HepG2 (cell line): ENCODE measurements at regions not wholly inside any gene's neighbourhood (a gene's known extent, or its start where the extent isn't known, plus 50 kb on each side); places are given as distances from the start of the nearest gene placed in this dataset.

Experiments
- AKAP8 ChIP-seq: sonication (generic); formaldehyde crosslinking; IDR thresholded peaks from 2 replicates; pipeline ENCODE4 v1.5.1; 2020; ENCODE audit warnings: mild to moderate bottlenecking, missing genetic modification reagents
- CBFB ChIP-seq: sonication (generic); formaldehyde crosslinking; IDR thresholded peaks from 2 replicates; pipeline ENCODE4 v1.4.0; 2020; ENCODE audit warnings: missing genetic modification reagents
- CHD2 ChIP-seq: IDR thresholded peaks from 2 replicates; pipeline ENCODE4 v1.6.1; 2011; ENCODE audit warnings: low read depth, low read length, improper control_type of control experiment
- MBD4 ChIP-seq: IDR thresholded peaks from 2 replicates; pipeline ENCODE4 v1.6.1; 2012; ENCODE audit warnings: low read length, inconsistent platforms, borderline replicate concordance
- SOX6 ChIP-seq, 2 experiments: fragments of 450-650 bp in 1 of 2; sonication (generic) in 1 of 2; formaldehyde crosslinking in 1 of 2; IDR thresholded peaks; 2 replicates each; pipeline versions ENCODE4 v1.4.0 to v1.6.1; 2017 to 2020; ENCODE audit warnings: antibody characterized with exemption in 1 of 2, mild to moderate bottlenecking in 1 of 2, missing genetic modification reagents in 1 of 2
- ZNF292 ChIP-seq: sonication (generic); formaldehyde crosslinking; IDR thresholded peaks from 2 replicates; pipeline ENCODE4 v1.8.1; 2022; ENCODE audit warnings: mild to moderate bottlenecking, low read depth, missing genetic modification reagents, borderline replicate concordance
- ZNF34 ChIP-seq: sonication (generic); formaldehyde crosslinking; IDR thresholded peaks from 2 replicates; pipeline ENCODE4 v1.4.0; 2020; ENCODE audit warnings: mild to moderate bottlenecking, missing genetic modification reagents, borderline replicate concordance
- ZNF549 ChIP-seq: sonication (generic); formaldehyde crosslinking; IDR thresholded peaks from 2 replicates; pipeline ENCODE4 v1.5.0; 2020; ENCODE audit warnings: missing genetic modification reagents
- ZNF550 ChIP-seq: sonication (generic); formaldehyde crosslinking; IDR thresholded peaks from 2 replicates; pipeline ENCODE4 v1.4.0; 2020; ENCODE audit warnings: mild to moderate bottlenecking, missing genetic modification reagents, borderline replicate concordance
- ZNF788 ChIP-seq: sonication (generic); formaldehyde crosslinking; IDR thresholded peaks from 2 replicates; pipeline ENCODE4 v1.5.0; 2020; ENCODE audit warnings: mild to moderate bottlenecking, missing genetic modification reagents, borderline replicate concordance
- TF ChIP-seq, protein P1 (sequence below), 2 experiments: sonication (generic) in 1 of 2; formaldehyde crosslinking in 1 of 2; IDR thresholded peaks; 2 replicates each; pipeline versions ENCODE4 v1.4.0 to v1.6.1; 2016 to 2020; ENCODE audit warnings: borderline replicate concordance in 1 of 2, low read depth in 1 of 2, mild to moderate bottlenecking in 1 of 2, missing genetic modification reagents in 1 of 2
- TF ChIP-seq, protein P2 (sequence below): sonication (generic); formaldehyde crosslinking; IDR thresholded peaks from 2 replicates; pipeline ENCODE4 v1.4.0; 2020; ENCODE audit warnings: missing genetic modification reagents
- TF ChIP-seq, protein P3 (sequence below): sonication (generic); formaldehyde crosslinking; conservative IDR thresholded peaks from 2 replicates; pipeline ENCODE4 v1.8.0; 2022; ENCODE audit warnings: low read depth, missing genetic modification reagents
- TF ChIP-seq, protein P4 (sequence below): sonication (generic); formaldehyde crosslinking; IDR thresholded peaks from 2 replicates; pipeline ENCODE4 v1.4.0; 2020; ENCODE audit warnings: missing genetic modification reagents, borderline replicate concordance

DNA sequence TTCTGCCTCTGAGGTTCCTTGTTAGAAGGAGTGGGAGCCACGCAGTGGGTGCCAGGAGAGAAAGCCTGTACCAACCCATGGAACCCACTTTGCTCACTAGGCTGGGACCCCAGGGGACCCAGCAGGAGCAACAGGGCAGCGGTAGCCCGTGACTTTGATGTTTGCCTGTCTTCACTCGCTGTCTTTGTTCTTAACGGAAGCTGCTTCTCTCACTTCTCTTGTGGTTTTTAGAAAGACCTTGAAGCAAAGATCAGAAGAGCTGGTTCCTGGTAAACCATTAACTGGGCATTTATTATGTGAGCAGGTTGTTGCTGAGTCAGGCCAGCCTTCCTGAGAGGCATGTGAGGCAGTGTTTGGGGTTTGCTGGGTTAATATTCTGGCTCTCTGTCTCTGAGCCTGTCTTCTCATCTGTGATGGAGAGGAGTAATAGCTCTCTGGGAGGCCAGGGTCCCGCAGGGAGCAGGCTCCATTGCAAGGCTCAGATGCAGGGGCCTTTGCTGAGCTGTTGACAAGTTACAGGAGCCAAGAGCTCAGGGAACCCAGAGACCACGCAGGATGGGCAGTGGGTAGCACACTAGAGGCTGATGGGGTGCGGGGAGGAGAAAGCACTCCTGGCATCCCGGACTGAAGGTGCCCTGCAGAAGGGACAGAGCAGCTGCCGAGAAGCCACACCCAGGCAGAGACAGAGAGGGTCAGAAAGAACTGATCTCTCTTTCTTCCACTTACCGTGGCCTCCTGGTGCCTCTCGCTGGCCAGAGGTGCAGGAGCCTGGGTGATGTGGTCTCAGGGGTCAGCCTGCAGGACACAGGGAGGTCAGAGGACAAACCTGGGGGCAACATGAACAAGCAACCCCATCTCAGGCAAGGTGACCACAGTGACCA lies 367.5 kb upstream of the C1orf174 start (continued):
- TF ChIP-seq, protein P1, sequence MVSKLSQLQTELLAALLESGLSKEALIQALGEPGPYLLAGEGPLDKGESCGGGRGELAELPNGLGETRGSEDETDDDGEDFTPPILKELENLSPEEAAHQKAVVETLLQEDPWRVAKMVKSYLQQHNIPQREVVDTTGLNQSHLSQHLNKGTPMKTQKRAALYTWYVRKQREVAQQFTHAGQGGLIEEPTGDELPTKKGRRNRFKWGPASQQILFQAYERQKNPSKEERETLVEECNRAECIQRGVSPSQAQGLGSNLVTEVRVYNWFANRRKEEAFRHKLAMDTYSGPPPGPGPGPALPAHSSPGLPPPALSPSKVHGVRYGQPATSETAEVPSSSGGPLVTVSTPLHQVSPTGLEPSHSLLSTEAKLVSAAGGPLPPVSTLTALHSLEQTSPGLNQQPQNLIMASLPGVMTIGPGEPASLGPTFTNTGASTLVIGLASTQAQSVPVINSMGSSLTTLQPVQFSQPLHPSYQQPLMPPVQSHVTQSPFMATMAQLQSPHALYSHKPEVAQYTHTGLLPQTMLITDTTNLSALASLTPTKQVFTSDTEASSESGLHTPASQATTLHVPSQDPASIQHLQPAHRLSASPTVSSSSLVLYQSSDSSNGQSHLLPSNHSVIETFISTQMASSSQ (IDR thresholded peaks at IDR 0.05; ENCODE audit: low read depth) = peak; percentile 96
- TF ChIP-seq, protein P1 (CRISPR knock-in tag; IDR thresholded peaks at IDR 0.05; ENCODE audit: borderline replicate concordance) = peak; percentile 99
- no peak for TF ChIP-seq CHD2
- TF ChIP-seq ZNF788 (CRISPR knock-in tag) = peak; percentile 83; the same call in 1 of the 2 replicates
- TF ChIP-seq SOX6 (IDR thresholded peaks at IDR 0.05) = no peak
- peak; percentile 95 for TF ChIP-seq SOX6 (CRISPR knock-in tag; IDR thresholded peaks at IDR 0.05)
- TF ChIP-seq, protein P2, sequence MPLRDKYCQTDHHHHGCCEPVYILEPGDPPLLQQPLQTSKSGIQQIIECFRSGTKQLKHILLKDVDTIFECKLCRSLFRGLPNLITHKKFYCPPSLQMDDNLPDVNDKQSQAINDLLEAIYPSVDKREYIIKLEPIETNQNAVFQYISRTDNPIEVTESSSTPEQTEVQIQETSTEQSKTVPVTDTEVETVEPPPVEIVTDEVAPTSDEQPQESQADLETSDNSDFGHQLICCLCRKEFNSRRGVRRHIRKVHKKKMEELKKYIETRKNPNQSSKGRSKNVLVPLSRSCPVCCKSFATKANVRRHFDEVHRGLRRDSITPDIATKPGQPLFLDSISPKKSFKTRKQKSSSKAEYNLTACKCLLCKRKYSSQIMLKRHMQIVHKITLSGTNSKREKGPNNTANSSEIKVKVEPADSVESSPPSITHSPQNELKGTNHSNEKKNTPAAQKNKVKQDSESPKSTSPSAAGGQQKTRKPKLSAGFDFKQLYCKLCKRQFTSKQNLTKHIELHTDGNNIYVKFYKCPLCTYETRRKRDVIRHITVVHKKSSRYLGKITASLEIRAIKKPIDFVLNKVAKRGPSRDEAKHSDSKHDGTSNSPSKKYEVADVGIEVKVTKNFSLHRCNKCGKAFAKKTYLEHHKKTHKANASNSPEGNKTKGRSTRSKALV = no peak
- TF ChIP-seq ZNF550 (CRISPR knock-in tag) = no peak
- peak; percentile 33; the same call in 1 of the 2 replicates for TF ChIP-seq AKAP8
- TF ChIP-seq, protein P3, sequence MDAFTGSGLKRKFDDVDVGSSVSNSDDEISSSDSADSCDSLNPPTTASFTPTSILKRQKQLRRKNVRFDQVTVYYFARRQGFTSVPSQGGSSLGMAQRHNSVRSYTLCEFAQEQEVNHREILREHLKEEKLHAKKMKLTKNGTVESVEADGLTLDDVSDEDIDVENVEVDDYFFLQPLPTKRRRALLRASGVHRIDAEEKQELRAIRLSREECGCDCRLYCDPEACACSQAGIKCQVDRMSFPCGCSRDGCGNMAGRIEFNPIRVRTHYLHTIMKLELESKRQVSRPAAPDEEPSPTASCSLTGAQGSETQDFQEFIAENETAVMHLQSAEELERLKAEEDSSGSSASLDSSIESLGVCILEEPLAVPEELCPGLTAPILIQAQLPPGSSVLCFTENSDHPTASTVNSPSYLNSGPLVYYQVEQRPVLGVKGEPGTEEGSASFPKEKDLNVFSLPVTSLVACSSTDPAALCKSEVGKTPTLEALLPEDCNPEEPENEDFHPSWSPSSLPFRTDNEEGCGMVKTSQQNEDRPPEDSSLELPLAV (CRISPR knock-in tag) = no peak
- TF ChIP-seq, protein P4, sequence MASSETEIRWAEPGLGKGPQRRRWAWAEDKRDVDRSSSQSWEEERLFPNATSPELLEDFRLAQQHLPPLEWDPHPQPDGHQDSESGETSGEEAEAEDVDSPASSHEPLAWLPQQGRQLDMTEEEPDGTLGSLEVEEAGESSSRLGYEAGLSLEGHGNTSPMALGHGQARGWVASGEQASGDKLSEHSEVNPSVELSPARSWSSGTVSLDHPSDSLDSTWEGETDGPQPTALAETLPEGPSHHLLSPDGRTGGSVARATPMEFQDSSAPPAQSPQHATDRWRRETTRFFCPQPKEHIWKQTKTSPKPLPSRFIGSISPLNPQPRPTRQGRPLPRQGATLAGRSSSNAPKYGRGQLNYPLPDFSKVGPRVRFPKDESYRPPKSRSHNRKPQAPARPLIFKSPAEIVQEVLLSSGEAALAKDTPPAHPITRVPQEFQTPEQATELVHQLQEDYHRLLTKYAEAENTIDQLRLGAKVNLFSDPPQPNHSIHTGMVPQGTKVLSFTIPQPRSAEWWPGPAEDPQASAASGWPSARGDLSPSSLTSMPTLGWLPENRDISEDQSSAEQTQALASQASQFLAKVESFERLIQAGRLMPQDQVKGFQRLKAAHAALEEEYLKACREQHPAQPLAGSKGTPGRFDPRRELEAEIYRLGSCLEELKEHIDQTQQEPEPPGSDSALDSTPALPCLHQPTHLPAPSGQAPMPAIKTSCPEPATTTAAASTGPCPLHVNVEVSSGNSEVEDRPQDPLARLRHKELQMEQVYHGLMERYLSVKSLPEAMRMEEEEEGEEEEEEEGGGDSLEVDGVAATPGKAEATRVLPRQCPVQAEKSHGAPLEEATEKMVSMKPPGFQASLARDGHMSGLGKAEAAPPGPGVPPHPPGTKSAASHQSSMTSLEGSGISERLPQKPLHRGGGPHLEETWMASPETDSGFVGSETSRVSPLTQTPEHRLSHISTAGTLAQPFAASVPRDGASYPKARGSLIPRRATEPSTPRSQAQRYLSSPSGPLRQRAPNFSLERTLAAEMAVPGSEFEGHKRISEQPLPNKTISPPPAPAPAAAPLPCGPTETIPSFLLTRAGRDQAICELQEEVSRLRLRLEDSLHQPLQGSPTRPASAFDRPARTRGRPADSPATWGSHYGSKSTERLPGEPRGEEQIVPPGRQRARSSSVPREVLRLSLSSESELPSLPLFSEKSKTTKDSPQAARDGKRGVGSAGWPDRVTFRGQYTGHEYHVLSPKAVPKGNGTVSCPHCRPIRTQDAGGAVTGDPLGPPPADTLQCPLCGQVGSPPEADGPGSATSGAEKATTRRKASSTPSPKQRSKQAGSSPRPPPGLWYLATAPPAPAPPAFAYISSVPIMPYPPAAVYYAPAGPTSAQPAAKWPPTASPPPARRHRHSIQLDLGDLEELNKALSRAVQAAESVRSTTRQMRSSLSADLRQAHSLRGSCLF (CRISPR knock-in tag) = no peak
- no peak for TF ChIP-seq ZNF549 (CRISPR knock-in tag)
- TF ChIP-seq CBFB (CRISPR knock-in tag) = peak; percentile 100
- TF ChIP-seq MBD4 = no peak
- peak; percentile 54; the same call in 1 of the 2 replicates for TF ChIP-seq ZNF292 (CRISPR knock-in tag)
- TF ChIP-seq ZNF34 (CRISPR knock-in tag) = no peak
